ENCODE measurements at regions not wholly inside any gene's neighbourhood (a gene's known extent, or its start where the extent isn't known, plus 50 kb on each side); places are given as distances from the start of the nearest gene placed in this dataset.
"Not testable (repeated sequence)": the region's sequence is repeated elsewhere in the genome, so short reads cannot be mapped to it uniquely, and the experiment has no call there.

GRCh38 chr5:17401470-17402288 is 96.4 kb upstream of the TAF11L2 start:
- no peak for DNase-seq

DNA sequence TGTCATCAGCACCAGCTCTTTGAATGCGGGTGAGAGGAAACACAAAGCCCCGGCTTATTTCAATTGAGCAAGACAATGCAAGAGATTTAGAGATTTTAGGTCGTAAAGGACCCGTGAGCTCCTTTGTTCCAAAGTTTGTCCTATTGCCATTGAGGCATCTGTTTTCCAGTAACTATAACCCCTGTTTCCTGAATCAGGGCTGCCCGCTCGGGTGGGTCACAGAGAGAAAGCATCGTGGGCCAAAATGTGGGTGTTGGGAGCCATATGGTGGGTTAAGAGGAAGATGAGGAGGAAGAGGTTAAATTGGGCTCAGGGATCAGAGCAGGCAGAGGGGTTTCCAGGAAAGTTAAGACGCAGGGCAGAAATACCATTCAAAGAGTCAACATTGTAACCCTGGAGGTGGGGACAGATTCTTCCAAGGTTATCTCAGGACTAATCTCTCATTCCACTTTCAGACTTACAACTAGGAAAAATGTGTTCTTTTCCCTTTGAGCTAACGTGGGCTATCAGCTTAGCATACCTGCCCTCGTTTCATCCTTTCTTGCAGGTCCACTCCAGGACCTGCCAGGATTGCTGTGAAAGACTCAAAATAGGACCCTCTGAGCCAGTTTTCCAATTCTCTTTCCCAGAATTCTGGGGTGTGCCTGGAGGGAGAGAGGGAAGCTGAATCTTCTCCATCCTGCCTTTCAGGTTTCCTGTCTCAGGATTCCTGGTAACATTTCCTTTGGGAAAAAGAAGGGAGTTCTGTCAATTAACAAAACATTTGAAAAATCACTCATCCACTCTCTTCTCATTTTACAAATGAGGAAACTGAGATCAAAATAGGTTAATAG is 95.5 kb upstream of the TAF11L2 start:
- no peak for DNase-seq

- no peak for DNase-seq
These were observed 94.1 kb upstream of the TAF11L2 start for GRCh38 chr5:17403695-17404490.

DNA sequence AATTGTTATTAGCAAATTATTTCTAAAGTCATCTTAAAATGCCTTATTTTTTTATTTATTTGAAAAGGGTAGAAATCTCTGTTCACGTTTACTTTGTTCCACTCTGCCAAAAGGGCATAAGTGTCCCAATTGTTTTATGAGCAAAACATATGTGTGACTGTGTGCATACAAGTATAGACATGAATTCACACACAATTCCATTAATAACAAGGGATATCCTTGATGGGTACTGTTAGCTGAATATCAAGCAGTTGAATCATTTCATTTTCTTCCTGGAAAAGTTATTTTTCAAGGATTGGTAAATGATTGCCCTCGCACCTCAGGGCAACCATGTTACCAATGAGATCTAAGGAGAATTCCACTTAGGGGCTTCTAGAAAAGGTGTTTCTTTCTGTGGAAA is 92.1 kb upstream of the TAF11L2 start:
- no peak for DNase-seq

DNA sequence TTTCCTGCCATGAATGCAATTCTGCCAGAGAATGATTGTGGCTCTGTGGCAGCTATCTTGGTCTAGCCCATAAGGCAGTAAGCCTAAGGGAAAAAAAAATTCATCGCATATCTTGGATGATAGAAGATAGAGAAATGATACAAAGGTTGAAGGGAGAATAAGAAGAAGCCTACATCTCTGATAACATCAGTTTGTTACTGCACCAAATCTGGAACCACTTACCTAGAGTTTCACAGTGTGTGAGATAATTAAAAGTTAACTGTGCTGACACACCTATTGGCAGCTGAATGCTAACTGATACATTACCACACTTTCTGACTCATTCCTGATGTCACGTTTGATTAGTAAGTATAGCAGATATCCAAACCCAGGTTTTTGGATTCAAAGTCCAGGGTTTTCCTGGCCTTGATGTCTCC is 91.6 kb upstream of the TAF11L2 start:
- DNase-seq: no peak

GRCh38 chr5:17411436-17412402 is 86.3 kb upstream of the TAF11L2 start:
- no peak for DNase-seq

DNA sequence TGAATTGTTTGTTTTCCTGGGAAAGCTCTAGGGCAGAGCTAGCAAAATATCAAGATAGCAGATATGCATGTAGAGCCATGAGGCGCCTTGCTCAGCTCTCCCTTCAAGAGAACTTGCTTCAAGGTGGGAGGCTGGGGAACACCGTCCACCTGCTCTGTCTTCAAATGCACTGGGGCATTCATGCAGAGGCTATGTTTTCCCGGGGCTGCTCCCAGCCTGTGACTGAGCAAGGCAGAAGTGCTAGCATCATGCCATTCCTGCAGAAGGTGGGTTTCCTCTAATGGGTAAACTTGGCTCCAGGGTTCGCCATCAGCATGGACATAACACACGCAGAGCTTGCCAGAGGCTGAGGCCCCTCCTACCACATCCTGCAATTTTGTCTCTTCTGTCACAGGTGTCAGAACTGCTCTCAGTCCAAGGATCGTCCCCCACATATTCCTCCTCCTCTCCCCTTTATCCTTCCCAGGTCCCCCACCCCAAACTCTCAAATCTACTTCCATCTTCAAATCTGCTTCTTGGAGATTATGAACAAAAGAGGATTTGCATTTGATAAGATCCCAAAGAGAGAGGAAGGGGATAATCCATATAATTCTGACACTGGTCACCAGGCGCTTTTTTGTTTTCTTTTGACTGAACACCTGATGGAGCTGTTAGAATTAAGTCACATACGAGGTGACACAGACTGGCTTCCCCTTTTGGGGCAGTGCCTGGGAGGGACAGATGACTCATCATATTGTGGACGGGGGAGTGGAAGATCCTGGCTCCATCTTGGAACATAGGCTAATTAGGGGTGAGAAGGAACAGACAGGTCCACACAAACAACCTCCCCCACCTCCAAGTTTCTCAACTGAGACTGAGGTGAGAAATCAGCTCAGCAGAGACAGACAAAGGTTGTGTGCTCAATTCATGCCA is 85.0 kb upstream of the TAF11L2 start:
- no peak for DNase-seq

DNA sequence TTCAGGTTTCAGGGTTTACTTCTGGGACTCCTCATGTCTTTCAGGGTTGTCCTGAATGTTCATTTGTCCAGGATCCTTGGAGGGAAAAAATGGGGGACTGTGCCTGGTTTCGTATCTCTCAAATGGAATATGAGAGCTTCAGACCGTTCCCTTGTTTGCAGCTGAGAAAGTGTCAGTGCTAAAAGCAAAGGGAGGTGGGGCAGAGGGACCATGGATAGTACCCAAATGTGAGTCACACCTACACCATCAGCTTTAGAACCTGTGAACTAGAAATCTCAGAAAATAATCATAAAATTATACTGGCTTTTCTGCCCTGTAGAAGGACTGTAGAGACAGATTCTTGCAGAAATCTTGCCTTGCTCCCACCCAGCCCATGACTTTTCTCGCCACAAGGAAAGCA is 84.3 kb upstream of the TAF11L2 start:
- DNase-seq: no peak

DNA sequence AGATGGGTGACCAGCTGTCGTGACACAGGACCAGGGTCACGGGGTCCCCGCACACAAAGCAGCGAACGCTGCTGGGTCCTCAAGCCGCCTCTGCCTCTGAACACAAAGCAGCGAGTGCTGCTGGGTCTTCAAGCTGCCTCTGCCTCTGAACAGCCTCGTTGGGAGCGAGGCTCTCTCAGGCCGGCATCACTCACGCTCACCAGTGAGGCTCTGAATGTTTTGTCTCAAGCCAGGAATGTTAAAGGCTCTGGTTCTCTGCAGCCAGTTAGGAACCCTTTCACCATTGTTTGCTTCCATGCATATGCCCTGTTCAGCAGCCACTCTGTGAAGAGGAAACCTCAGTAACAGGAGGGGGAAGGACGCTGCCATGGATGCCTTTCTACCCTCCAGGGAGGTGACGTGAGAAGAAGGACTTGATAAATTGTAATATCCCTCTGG is 82.7 kb upstream of the TAF11L2 start:
- no peak for DNase-seq

GRCh38 chr5:17416374-17416773 is 81.7 kb upstream of the TAF11L2 start:
- not testable (repeated sequence) for DNase-seq

DNA sequence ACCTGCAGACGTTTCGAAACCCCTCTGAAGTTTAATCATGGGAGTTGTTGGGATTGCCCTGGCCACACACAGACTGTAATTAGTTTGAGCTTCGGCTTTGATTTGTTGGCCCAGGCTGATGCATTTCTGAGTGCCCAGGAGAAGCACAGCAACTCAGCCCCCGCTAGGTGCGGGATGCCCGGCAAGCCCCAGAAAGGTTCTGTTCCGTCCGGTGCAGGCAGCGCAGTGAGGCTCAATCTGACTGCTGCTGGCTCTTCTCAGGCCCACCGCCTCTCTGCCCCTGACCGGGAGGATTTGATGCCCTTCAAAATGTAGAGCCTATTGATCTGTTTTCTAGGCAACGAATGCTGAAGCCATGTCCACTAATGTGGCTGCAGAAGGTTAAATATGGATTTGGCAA is 73.4 kb upstream of the TAF11L2 start:
- DNase-seq: no peak

DNA sequence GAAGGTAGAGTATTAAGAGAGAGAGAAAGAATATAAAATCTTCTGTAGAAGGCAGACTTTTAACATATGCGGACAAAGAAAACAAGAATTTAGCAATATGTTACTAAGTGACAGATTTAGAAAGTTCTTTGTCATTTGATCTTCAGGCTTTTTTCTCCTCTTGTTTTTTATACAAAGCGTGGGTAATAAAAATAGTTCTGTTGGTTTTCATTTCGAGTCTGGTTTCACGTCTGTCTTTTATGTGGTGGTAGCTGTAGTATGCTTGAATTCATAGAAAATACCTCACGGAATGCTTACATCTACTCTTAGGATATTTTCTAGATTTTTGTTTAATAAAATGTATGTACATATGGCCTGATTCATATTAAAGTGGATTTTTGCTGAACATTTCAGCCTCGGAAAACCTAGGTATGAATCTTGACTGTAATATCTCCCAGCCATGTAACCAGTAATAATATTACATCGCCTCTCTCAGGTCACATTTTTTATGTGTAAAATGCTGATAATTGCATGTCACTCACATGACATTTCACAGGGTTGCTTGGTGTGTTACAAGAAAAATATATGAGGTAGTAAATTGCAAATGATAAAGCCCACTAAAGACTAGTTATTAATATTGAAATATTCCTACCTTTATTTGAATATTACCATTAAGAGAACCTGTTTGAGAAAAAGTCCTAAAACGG is 72.5 kb upstream of the TAF11L2 start:
- DNase-seq: no peak

DNA sequence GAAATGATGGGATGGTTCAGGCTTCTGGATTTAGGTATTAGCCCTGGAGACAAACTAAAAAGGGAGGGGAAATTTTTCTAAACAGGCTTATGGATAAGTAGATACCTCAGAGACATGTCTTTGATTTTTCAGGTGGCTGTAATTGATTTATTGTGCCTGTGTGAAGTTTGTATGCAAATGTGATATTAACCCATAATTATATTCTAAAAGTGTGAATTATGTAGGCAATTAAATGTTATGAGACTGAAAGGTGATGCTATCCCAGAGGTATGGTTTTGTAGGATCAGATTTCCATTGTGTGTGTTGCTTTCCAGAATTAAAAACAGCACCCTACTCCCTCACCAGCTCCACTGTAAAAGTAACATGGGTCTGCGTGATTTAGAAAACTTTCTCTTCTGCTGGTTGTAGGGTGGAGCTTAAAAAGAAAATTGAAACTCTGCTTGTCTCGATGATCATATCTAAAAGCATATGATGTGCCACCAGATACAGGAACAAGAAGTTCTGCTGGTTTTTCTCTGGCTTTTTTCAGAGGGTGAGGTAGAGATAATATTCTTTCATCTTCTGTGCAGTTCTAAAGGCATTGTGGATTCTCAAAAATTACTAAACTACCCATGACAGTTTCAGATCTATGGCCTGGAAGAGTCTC is 71.8 kb upstream of the TAF11L2 start:
- no peak for DNase-seq

GRCh38 chr5:17428176-17428800 is 69.7 kb upstream of the TAF11L2 start:
- DNase-seq: no peak

- no peak for DNase-seq
These were observed 68.7 kb upstream of the TAF11L2 start for GRCh38 chr5:17429353-17429752.

GRCh38 chr5:17430241-17430640 is 67.8 kb upstream of the TAF11L2 start:
- no peak for DNase-seq

GRCh38 chr5:17431272-17432050 is 66.6 kb upstream of the TAF11L2 start:
- DNase-seq: no peak

- DNase-seq: no peak
These were observed 65.5 kb upstream of the TAF11L2 start for GRCh38 chr5:17432569-17432968.

All from KG1 (cell line).